ENCODE measurements at regions not wholly inside any gene's neighbourhood (a gene's known extent, or its start where the extent isn't known, plus 50 kb on each side); places are given as distances from the start of the nearest gene placed in this dataset.
"Not testable (repeated sequence)": the region's sequence is repeated elsewhere in the genome, so short reads cannot be mapped to it uniquely, and the experiment has no call there.

DNA sequence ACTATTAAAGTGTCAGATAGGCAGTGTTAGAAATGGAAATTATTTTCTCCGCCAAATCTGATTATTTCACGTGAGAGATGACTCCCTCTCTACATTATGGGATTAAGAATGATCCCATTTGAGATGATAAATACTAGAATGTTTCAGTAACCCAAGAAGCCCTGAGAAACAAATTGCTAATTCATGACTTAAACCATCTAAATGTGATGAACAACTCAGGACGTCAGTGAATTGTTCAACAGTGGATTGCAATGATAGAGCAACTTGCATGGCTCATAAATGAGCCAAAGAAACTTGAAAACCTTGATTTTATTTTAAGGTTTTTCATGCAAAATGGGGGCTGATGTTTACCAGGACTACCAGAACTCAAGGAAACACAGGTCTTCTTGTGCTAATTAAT is 350.5 kb upstream of the WWC1 start:
- Histone ChIP-seq H2AFZ (ENCODE audit: low read depth, low read length) (no peak overlapping the region), H3K36me3 (ENCODE audit: control insufficient read depth in 2 of 2, extremely low read depth in 1 of 2, insufficient read depth in 2 of 2, low read length in 2 of 2) (no peaks in the 10 kb centered on the region), H3K9me1 (replicated peaks; ENCODE audit: control insufficient read depth, extremely low read depth, insufficient read depth, low read length) (no peaks in the 10 kb centered on the region), H4K20me1 (replicated peaks; ENCODE audit: control insufficient read depth, extremely low read depth, insufficient read depth, low read length) (no peaks in the 10 kb centered on the region), H3K4me1 (ENCODE audit: control insufficient read depth, extremely low read depth, insufficient read depth, low read length) (no peaks in the 10 kb centered on the region), H3K4me3 (replicated peaks in 1 of 3; ENCODE audit: insufficient read depth in 1 of 3, low read depth in 1 of 3, low read length in 3 of 3) (no peak overlapping the region), H3K27me3 (ENCODE audit: control insufficient read depth in 2 of 2, insufficient read depth in 2 of 2, low read length in 2 of 2) (no peaks in the 10 kb centered on the region), H3K4me2 (ENCODE audit: insufficient read depth, low read length) (no peak overlapping the region), H3K79me2 (ENCODE audit: control insufficient read depth, insufficient read depth, low read length) (no peaks in the 10 kb centered on the region), H3K9me3 (replicated peaks; ENCODE audit: control insufficient read depth, insufficient read depth, low read length) (peaks cover 3% of the 10 kb centered on the region), H3K27ac (ENCODE audit: insufficient read depth, low read depth, low read length) (no peak overlapping the region), H3K9ac (replicated peaks; ENCODE audit: extremely low read depth, insufficient read depth, low read length) (no peak overlapping the region)
- intact Hi-C loops (cut with micrococcal nuclease): no loop called here
- POLR2A ChIA-PET: no interaction called here
- BruUV-seq (replicated peaks): no TSS peak
- DNase-seq (ENCODE audit: low read depth, low spot score) (no peak), FAIRE-seq (no peak)
- CTCF ChIA-PET: no interaction called here
- dilution Hi-C loops (cut with MboI; ENCODE audit: extremely low pct_ligation_motif_present, low sequenced_read_pairs): no loop called here
- TF ChIP-seq GATA2 (IDR thresholded peaks at IDR 0.05; ENCODE audit: insufficient read depth, insufficient read length, low read depth, low read length): no peak
- no peak for TF ChIP-seq FOS (IDR thresholded peaks at IDR 0.05; ENCODE audit: borderline replicate concordance, insufficient read depth, low read length)
- TF ChIP-seq POLR2A (IDR thresholded peaks at IDR 0.05; ENCODE audit: low read depth, low read length): no peak
- TF ChIP-seq EZH2 (IDR thresholded peaks at IDR 0.05; ENCODE audit: borderline replicate concordance, low read depth, low read length, severe bottlenecking): no peak
- no peak for TF ChIP-seq JUN (IDR thresholded peaks at IDR 0.05; ENCODE audit: borderline replicate concordance, insufficient read depth, insufficient read length, low read depth)
- no peak for TF ChIP-seq MAX (IDR thresholded peaks at IDR 0.05; ENCODE audit: insufficient read depth, insufficient read length)
- TF ChIP-seq MYC (IDR thresholded peaks at IDR 0.05; ENCODE audit: low read depth, low read length): no peak
- no peak for TF ChIP-seq POLR2AphosphoS5 (IDR thresholded peaks at IDR 0.05; ENCODE audit: insufficient read depth, low read depth, low read length)
- no peak for TF ChIP-seq CTCF (IDR thresholded peaks at IDR 0.05; ENCODE audit: extremely low read depth in 1 of 2, insufficient read depth in 1 of 2, low read depth in 1 of 2, low read length in 2 of 2)

DNA sequence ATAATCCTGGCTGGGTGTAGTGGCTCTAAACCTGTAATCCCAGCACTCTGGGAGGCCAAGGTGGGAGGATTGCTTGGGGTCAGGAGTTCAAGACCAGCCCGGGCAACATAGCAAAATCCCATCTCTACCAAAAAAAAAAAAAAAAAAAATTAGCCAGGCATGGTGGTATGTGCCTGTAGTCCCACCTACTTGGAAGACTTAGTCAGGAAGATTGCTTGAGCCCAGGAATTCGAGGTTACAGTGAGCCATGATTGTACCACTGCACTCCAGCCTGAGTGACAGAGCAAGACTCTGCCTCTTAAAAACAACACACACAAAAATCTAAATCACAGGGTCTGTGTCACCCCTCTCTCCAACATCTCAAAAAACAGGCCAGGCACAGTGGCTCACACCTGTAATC is 349.9 kb upstream of the WWC1 start:
- intact Hi-C loops (cut with micrococcal nuclease); FAIRE-seq; CTCF ChIA-PET; POLR2A ChIA-PET; H3K4me3 ChIP-seq (replicated peaks in 1 of 3; ENCODE audit: insufficient read depth in 1 of 3, low read depth in 1 of 3, low read length in 3 of 3); H3K9me1 ChIP-seq (replicated peaks; ENCODE audit: control insufficient read depth, extremely low read depth, insufficient read depth, low read length); H3K27me3 ChIP-seq (ENCODE audit: control insufficient read depth in 2 of 2, insufficient read depth in 2 of 2, low read length in 2 of 2); H3K27ac ChIP-seq (ENCODE audit: insufficient read depth, low read depth, low read length); H3K4me1 ChIP-seq (ENCODE audit: control insufficient read depth, extremely low read depth, insufficient read depth, low read length); H3K4me2 ChIP-seq (ENCODE audit: insufficient read depth, low read length); H4K20me1 ChIP-seq (replicated peaks; ENCODE audit: control insufficient read depth, extremely low read depth, insufficient read depth, low read length); H3K36me3 ChIP-seq (ENCODE audit: control insufficient read depth in 2 of 2, extremely low read depth in 1 of 2, insufficient read depth in 2 of 2, low read length in 2 of 2); H2AFZ ChIP-seq (ENCODE audit: low read depth, low read length); dilution Hi-C loops (cut with MboI; ENCODE audit: extremely low pct_ligation_motif_present, low sequenced_read_pairs); DNase-seq (ENCODE audit: low read depth, low spot score); H3K9ac ChIP-seq (replicated peaks; ENCODE audit: extremely low read depth, insufficient read depth, low read length); BruUV-seq (replicated peaks); H3K9me3 ChIP-seq (replicated peaks; ENCODE audit: control insufficient read depth, insufficient read depth, low read length); H3K79me2 ChIP-seq (ENCODE audit: control insufficient read depth, insufficient read depth, low read length): not testable (repeated sequence)

Data from endothelial cell of umbilical vein (primary cell).